Spinal cord (tissue), 9 donors: ENCODE measurements at regions not wholly inside any gene's neighbourhood (a gene's known extent, or its start where the extent isn't known, plus 50 kb on each side); places are given as distances from the start of the nearest gene placed in this dataset.

Experiments used
- DNase-seq, 6 donors: peaks; one replicate each; pipeline versions ENCODE4 v3.0.0 to v3.0.0-alpha.2; 2013 to 2015; ENCODE audit warnings: low spot score in 6 of 6, low read depth in 4 of 6
- H3K27ac ChIP-seq: one replicate; pipeline ENCODE4 v1.5.1; 2013; ENCODE audit warnings: low read depth, low read length, control low read depth
- H3K27me3 ChIP-seq: one replicate; pipeline ENCODE4 v1.6.1; 2013; ENCODE audit warnings: low read length; ENCODE audit not compliant: control insufficient read depth, insufficient read depth
- H3K36me3 ChIP-seq: one replicate; pipeline ENCODE4 v1.6.1; 2013; ENCODE audit warnings: low read length; ENCODE audit not compliant: control insufficient read depth, insufficient read depth
- H3K4me1 ChIP-seq: one replicate; pipeline ENCODE4 v1.6.1; 2013; ENCODE audit warnings: low read length; ENCODE audit not compliant: control insufficient read depth, insufficient read depth
- H3K4me3 ChIP-seq: one replicate; pipeline ENCODE4 v1.5.1; 2013; ENCODE audit warnings: low read depth, low read length, control low read depth
- H3K9me3 ChIP-seq: one replicate; pipeline ENCODE4 v1.6.1; 2013; ENCODE audit warnings: low read length; ENCODE audit not compliant: control insufficient read depth, insufficient read depth
- WGBS: methylation state at CpG from one replicate; pipeline ENCODE4 v1.1.5; 2013; ENCODE audit warnings: missing lambda C conversion rate; ENCODE audit not compliant: insufficient coverage; 5-methylcytosine and 5-hydroxymethylcytosine counted together
- donor health status: healthy.

DNA sequence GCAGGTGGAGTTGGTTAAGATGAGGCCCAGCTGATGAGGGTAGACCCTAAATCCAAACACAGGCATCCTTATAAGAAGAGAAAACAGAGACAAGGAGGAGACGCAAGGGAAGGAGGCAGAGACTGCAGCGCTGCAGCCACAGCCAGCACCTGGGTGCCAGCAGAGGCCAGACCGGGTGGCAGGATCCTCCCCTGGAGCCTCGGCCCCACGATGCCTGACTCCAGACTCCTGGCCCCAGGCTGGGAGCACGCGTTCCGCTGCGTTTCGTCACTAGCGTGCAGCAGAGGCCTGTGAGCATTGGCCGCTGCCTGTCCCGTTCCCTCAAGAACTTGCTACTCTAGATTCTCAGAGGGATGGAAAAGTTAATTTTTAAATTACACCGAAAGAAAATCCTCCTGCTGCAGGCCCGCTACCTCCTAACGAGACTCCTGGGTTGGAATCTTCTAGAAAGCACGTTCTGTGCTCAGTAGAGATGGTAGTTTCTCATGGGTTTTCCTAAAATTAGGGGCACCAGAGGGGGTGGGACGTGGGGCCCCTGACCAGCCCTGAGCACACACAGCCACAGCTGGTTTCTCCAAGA is 57.7 kb upstream of the FBRSL1 start:
- DNase-seq = no peak
- Histone ChIP-seq H3K4me3 (no peak overlapping the region), H3K4me1 (peaks cover 54% of the 10 kb centered on the region), H3K27ac (no peak overlapping the region), H3K9me3 (peaks cover 7% of the 10 kb centered on the region), H3K27me3 (no peaks in the 10 kb centered on the region), H3K36me3 (no peaks in the 10 kb centered on the region)
- 83% methylated on average over 15 of the region's 18 CpGs for WGBS

DNA sequence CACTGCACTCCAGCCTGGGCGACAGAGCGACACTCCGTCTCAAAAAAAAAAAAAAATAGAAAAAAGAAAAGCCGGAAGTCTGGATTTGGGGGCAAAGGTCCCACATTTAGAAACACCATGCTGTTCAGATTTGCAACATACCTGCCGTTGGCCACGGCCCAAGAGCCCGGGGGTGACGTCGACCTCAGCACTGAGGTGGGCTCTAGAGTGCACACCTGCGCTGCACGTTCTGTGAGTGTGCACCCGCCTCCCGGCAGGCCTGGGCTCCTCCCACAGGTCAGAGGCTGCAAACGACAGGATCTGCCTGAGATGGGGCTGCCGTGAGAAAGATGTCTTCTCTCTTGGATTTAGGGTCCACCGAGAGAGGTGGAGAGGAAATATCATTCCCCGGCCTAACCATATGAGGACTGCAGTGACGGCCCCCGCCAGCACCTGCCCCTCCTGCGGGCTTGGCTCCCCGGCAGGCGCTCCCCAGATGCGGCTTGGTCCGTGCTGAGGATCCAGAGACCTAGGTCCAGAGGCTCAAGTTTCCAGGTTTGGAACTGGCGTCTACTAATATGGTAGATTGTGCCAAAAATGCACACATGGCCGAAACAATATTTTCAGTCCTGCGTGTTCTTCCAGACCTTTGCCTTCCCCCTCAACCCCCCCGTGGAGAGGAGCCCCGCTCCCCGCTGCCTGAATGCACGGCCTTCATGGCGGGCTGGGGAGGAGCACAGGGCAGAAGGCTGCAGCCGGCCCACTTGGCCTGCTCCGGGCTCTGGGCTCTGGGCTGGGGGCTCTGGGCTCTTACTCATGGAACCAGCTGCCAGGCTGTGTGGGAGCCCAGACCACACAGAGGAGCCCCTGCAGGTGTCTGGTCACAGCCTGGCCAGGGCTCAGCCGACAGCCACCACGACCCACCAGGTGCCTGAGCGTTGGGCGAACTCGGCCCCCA is 58.8 kb upstream of the FBRSL1 start:
- H3K27me3 ChIP-seq = no peaks in the 10 kb centered on the region
- DNase-seq = no peak
- 54% methylated on average over 36 of the region's 39 CpGs for WGBS
- H3K4me3 ChIP-seq = no peak overlapping the region
- no peak overlapping the region for H3K27ac ChIP-seq
- H3K36me3 ChIP-seq = no peaks in the 10 kb centered on the region
- peaks cover 54% of the 10 kb centered on the region for H3K4me1 ChIP-seq
- peaks cover under 1% of the 10 kb centered on the region for H3K9me3 ChIP-seq

GRCh38 chr12:132429946-132430643 is 59.9 kb upstream of the FBRSL1 start:
- no peaks in the 10 kb centered on the region for H3K36me3 ChIP-seq
- no peaks in the 10 kb centered on the region for H3K9me3 ChIP-seq
- peak in 1 of 6 donors; percentile 43 for DNase-seq
- no peak overlapping the region for H3K4me3 ChIP-seq
- H3K27me3 ChIP-seq = no peaks in the 10 kb centered on the region
- 15% methylated on average over 21 of the region's 25 CpGs for WGBS
- peaks cover 54% of the 10 kb centered on the region for H3K4me1 ChIP-seq
- no peak overlapping the region for H3K27ac ChIP-seq

GRCh38 chr12:132429602-132429945 is 60.4 kb upstream of the FBRSL1 start:
- H3K36me3 ChIP-seq = no peaks in the 10 kb centered on the region
- WGBS = 12% methylated on average over 9 of the region's 10 CpGs
- H3K9me3 ChIP-seq = no peaks in the 10 kb centered on the region
- no peak overlapping the region for H3K27ac ChIP-seq
- peaks cover 57% of the 10 kb centered on the region for H3K4me1 ChIP-seq
- H3K4me3 ChIP-seq = no peak overlapping the region
- H3K27me3 ChIP-seq = no peaks in the 10 kb centered on the region
- DNase-seq = peak in 2 of 6 donors; percentile 84 to 91

DNA sequence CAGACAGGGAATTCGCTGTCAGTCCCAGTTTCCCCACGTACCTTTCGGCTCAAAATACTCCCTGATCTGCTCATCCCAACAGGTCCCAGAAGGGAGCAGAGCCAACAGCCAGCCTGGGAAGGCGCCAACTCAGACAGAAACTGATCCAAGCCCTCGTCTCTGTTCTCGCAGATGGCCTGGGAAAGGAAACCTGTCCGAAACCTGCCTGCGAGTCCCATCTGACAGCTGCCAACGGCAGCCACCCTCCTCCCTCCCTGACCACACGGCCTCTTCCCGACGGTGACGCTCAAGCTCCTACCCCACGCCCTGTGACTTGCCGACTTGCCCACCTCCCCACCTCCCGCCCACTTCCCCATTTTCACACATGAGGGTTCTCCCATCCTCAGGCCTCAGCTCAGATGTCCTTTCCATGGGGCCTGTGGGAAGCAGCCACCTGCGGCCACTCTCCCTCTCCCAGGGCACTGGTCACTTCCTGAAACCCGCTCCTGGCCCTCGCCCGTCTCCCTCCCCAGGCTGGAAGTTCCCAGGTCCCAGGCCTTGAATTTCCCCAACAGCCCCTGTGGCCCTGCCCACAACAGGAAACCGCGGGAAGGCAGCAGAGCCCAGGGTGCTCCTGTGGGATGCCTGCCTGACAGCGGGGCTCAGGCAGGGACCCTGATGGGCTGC is 60.9 kb upstream of the FBRSL1 start:
- Histone ChIP-seq H3K27ac (no peak overlapping the region), H3K4me3 (no peak overlapping the region), H3K9me3 (no peaks in the 10 kb centered on the region), H3K4me1 (peaks cover 60% of the 10 kb centered on the region), H3K27me3 (no peaks in the 10 kb centered on the region), H3K36me3 (no peaks in the 10 kb centered on the region)
- DNase-seq = peak in 2 of 6 donors; percentile 44 to 73
- 28% methylated on average over 23 of the region's 23 CpGs for WGBS

- no peak for DNase-seq
- H3K36me3 ChIP-seq = no peaks in the 10 kb centered on the region
- 58% methylated on average over 33 of the region's 39 CpGs for WGBS
- no peaks in the 10 kb centered on the region for H3K9me3 ChIP-seq
- H3K4me1 ChIP-seq = peaks cover 61% of the 10 kb centered on the region
- no peak overlapping the region for H3K27ac ChIP-seq
- H3K4me3 ChIP-seq = no peak overlapping the region
- H3K27me3 ChIP-seq = peaks cover 5% of the 10 kb centered on the region
Measured at GRCh38 chr12:132427999-132428935, 61.7 kb upstream of the FBRSL1 start.

DNA sequence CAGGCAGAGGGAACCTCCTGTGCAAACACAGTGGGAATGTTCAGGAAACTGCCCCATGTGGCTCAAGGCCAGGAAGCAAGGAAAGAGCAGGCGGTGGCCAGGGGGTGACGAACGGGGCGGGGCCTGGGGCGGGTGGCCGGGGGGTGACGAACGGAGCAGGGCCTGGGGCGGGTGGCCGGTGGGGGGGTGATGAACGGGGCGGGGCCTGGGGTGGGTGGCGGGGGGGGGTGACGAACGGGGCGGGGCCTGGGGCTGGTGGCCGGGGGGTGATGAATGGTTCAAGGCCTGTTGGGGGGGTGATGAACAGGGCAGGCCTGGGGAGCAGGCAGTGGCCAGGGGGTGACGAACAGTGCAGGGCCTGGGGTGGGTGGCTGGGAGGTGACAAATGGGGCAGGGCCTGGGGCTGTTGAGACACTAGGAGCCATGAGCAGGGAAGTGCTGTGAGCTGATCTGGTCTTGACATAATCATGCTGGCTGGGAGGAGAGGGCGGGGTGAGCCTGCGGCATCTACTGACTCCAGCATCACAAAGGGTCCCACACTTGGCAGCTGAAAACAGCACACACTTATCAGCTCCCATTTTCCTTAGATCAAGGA is 62.7 kb upstream of the FBRSL1 start:
- H3K4me1 ChIP-seq = peaks cover 51% of the 10 kb centered on the region
- H3K27ac ChIP-seq = no peak overlapping the region
- 96% methylated on average over 2 of the region's 20 CpGs for WGBS
- peak in 1 of 6 donors; percentile 57 for DNase-seq
- H3K9me3 ChIP-seq = no peaks in the 10 kb centered on the region
- peaks cover 12% of the 10 kb centered on the region for H3K27me3 ChIP-seq
- no peak overlapping the region for H3K4me3 ChIP-seq
- no peaks in the 10 kb centered on the region for H3K36me3 ChIP-seq

DNA sequence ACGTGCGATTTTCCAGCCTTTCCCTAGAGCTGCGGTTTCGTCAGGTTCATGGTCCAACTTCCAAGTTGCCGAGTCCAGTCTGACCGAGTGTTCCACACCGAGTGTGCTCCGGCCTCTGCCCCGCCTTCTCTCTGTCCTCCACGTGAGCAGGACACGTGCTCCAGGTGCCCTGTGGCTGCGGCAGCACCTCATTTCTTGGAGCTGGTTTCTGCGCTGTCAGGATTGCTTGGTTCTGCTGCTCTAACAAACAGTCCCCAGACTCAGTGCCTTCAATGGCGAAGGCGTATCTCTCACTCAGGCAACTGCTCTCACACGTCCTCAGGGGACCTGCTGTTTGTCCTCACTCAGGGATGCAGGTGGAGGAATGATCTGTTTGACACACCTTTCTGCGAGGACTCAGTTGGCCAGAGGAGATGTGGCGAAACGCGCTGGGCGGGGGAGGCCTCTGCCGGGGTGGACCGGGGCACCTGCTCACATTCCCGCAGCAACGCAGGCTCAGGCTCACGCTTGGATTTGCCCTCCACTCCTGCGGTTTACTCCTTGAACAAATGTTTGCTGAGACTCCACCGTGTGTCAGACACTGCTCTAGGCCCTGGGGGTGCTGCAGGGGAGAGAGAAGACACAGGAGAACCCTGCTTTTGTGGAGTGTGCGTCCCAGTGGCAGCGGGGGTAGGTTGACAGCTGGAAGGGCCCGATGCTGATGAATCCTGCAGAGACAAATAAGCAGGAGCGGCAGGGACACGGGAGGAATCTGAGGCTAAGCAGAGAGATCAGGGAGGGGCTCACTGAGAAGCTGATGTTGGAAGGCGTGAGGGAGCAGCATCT is 63.4 kb upstream of the FBRSL1 start:
- Histone ChIP-seq H3K4me1 (peaks cover 44% of the 10 kb centered on the region), H3K36me3 (no peaks in the 10 kb centered on the region), H3K27ac (no peak overlapping the region), H3K27me3 (peaks cover 15% of the 10 kb centered on the region), H3K4me3 (no peak overlapping the region), H3K9me3 (no peaks in the 10 kb centered on the region)
- DNase-seq = no peak
- 80% methylated on average over 33 of the region's 34 CpGs for WGBS
